Bronchial epithelial cell (primary cell): ENCODE measurements at regions not wholly inside any gene's neighbourhood (a gene's known extent, or its start where the extent isn't known, plus 50 kb on each side); places are given as distances from the start of the nearest gene placed in this dataset.
"Not testable (repeated sequence)": the region's sequence is repeated elsewhere in the genome, so short reads cannot be mapped to it uniquely, and the experiment has no call there.

Experiments
- DNase-seq: peaks from one replicate; pipeline ENCODE4 v3.0.0-alpha.2; 2010; ENCODE audit warnings: low read depth
- FAIRE-seq: peaks from 2 replicates; lab custom pipeline; 2011; peaks lifted over from hg19 to GRCh38; lab: Jason Lieb, UNC
- H3K27me3 ChIP-seq: 2 replicates; pipeline ENCODE4 v1.5.1; 2011; ENCODE audit warnings: low read length; ENCODE audit not compliant: control insufficient read depth, insufficient read depth
- H3K36me3 ChIP-seq: 2 replicates; pipeline ENCODE4 v1.5.1; 2011; ENCODE audit warnings: low read length; ENCODE audit not compliant: control insufficient read depth, insufficient read depth
- H3K4me3 ChIP-seq: 2 replicates; pipeline ENCODE4 v1.5.1; 2011; ENCODE audit warnings: mild to moderate bottlenecking, low read depth, low read length, control low read depth
- CTCF ChIP-seq: IDR thresholded peaks from 2 replicates; pipeline ENCODE4 v1.5.1; 2011; ENCODE audit warnings: mild to moderate bottlenecking, moderate library complexity, low read length, control low read depth, inconsistent platforms; ENCODE audit not compliant: insufficient read depth, severe bottlenecking

DNA sequence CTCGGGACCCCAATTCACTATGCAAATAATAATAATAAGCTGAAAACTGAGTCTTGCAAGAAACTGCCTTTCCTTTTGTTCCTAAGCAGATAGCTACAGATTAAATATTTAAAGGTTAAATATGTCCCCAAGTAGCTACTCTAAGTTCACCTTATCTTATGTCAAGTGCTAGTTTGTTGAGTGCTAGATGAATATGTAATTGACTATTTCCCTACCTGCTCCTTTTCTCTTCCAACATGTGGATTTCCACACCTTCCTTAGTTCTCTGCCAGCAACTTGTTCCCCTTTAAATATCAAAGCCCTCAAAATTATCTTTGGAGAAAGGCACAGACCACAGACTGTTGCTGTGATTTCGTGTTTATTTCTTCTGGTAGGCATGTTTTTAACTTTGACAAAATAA, 709.2 kb upstream of the SLITRK1 start:
- Histone ChIP-seq H3K36me3 (no peaks in the 10 kb centered on the region), H3K27me3 (no peaks in the 10 kb centered on the region), H3K4me3 (no peak overlapping the region)
- FAIRE-seq (no peak), DNase-seq (no peak)
- no peak for TF ChIP-seq CTCF

GRCh38 chr13:84590663-84591062, 708.4 kb upstream of the SLITRK1 start:
- H3K27me3 ChIP-seq = no peaks in the 10 kb centered on the region
- no peak for FAIRE-seq
- no peaks in the 10 kb centered on the region for H3K36me3 ChIP-seq
- no peak overlapping the region for H3K4me3 ChIP-seq
- DNase-seq = no peak
- no peak for TF ChIP-seq CTCF

DNA sequence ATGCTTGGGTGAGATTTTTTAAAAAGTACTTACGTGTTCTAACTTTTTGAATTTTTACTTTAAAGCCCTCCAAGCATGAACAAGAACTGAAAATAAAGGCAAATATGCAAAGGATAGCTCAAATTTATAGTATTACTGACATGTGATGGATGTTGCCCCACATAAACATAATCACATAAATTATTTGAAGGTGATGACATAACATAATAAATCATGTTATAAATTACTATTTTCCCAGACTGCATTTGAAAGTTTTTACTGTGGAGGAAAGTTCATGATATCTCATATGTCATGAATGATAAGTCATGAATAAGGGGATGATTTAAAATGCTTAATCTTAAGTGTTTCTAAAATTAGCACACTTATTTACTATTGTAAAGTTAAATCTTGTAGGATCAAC, 705.7 kb upstream of the SLITRK1 start:
- no peak overlapping the region for H3K4me3 ChIP-seq
- FAIRE-seq (no peak), DNase-seq (no peak)
- no peaks in the 10 kb centered on the region for H3K36me3 ChIP-seq
- no peaks in the 10 kb centered on the region for H3K27me3 ChIP-seq
- TF ChIP-seq CTCF = no peak

- not testable (repeated sequence) for H3K27me3 ChIP-seq, H3K4me3 ChIP-seq, FAIRE-seq, H3K36me3 ChIP-seq, DNase-seq
Measured at GRCh38 chr13:84579901-84580300, 697.6 kb upstream of the SLITRK1 start.

GRCh38 chr13:84574851-84575250, 692.6 kb upstream of the SLITRK1 start:
- peak; percentile 30 for TF ChIP-seq CTCF
- Histone ChIP-seq H3K27me3 (no peaks in the 10 kb centered on the region), H3K4me3 (no peak overlapping the region), H3K36me3 (no peaks in the 10 kb centered on the region)
- DNase-seq (peak; percentile 28), FAIRE-seq (no peak)

DNA sequence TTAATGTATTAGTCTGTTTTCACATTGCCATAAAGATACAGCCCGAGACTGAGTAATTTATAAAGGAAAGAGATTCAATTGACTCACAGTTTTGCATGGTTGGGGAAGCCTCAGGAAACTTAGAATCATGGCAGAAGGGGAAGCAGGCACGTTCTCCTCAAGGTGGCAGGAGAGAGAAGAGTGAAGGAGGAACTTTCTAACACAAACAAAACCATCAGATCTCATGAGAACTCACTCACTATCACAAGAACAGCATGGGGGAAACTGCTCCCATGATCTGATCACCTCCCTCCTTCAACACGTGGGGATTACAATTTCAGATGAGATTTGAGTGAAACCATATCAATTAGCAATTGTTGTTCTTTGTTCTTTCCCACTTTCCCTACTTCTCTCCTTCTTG, 689.0 kb upstream of the SLITRK1 start:
- DNase-seq = peak; percentile 1
- FAIRE-seq = no peak
- no peak for TF ChIP-seq CTCF
- H3K36me3 ChIP-seq = no peaks in the 10 kb centered on the region
- no peak overlapping the region for H3K4me3 ChIP-seq
- no peaks in the 10 kb centered on the region for H3K27me3 ChIP-seq
